Effector memory CD4-positive, alpha-beta T cell (primary cell): ENCODE measurements at regions not wholly inside any gene's neighbourhood (a gene's known extent, or its start where the extent isn't known, plus 50 kb on each side); places are given as distances from the start of the nearest gene placed in this dataset.

Source experiments
- DNase-seq, 3 donors: peaks; one replicate each; pipeline ENCODE4 v3.0.0-alpha.2; 2020
- H3K27ac ChIP-seq: 2 replicates; pipeline ENCODE4 v1.7.0; 2013; ENCODE audit warnings: mild to moderate bottlenecking, low read length, moderate library complexity; ENCODE audit not compliant: insufficient read depth, poor library complexity, severe bottlenecking
- H3K27me3 ChIP-seq: replicated peaks from 2 replicates; pipeline ENCODE4 v1.7.0; 2013; ENCODE audit warnings: mild to moderate bottlenecking, low read length; ENCODE audit not compliant: insufficient read depth, control insufficient read depth, poor library complexity, severe bottlenecking
- H3K36me3 ChIP-seq: 2 replicates; pipeline ENCODE4 v1.7.0; 2013; ENCODE audit warnings: mild to moderate bottlenecking, low read length, moderate library complexity; ENCODE audit not compliant: control insufficient read depth, insufficient read depth
- H3K4me1 ChIP-seq: 2 replicates; pipeline ENCODE4 v1.7.0; 2013; ENCODE audit warnings: low read length, mild to moderate bottlenecking; ENCODE audit not compliant: control insufficient read depth, insufficient read depth, poor library complexity, severe bottlenecking
- H3K4me3 ChIP-seq: 2 replicates; pipeline ENCODE4 v1.7.0; 2013; ENCODE audit warnings: low read length, low read depth, mild to moderate bottlenecking; ENCODE audit not compliant: insufficient read depth, poor library complexity, severe bottlenecking
- H3K9me3 ChIP-seq: 2 replicates; pipeline ENCODE4 v1.7.0; 2013; ENCODE audit warnings: mild to moderate bottlenecking, low read length, moderate library complexity; ENCODE audit not compliant: control insufficient read depth

DNA sequence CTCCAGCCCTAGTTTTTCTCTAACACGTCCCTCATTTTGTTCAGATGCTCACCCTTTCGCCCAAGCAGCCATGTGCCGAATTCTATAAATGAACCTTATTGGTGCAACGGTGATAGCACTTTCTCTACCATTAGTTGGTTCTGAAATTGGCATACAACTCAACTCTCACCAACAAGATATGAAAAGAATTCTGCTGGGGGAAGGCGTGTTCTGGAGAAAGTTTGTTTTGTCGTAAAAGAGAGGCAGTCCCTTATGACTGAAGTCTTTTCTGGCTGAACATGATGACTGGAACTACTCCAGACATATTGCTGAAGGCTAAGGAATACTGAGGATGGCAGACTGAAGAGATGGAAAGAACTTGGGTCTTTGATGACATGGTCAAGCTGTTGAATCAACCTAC, 91.8 kb upstream of the UBE2E2 start:
- no peaks in the 10 kb centered on the region for H3K27me3 ChIP-seq
- H3K4me3 ChIP-seq = no peak overlapping the region
- no peaks in the 10 kb centered on the region for H3K9me3 ChIP-seq
- no peak for DNase-seq
- H3K36me3 ChIP-seq = no peaks in the 10 kb centered on the region
- no peaks in the 10 kb centered on the region for H3K4me1 ChIP-seq
- H3K27ac ChIP-seq = no peak overlapping the region

DNA sequence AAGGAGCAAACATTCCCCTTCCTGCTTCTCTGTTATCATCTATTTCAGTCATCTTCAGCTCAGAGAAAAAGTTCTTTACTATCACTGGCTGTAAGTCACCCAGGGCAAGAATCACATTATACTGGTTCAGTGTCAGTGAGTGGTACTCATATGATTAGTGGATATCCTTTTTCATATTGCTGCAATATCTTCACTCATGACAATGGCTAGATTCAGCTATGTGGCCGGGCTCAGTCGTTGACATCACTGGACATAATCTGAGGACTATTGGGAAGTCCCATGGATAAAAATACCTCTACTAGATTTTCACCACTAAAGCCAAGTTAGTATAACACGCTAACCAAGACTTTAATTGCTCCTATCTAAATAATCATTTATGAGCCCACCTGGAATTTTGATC, 91.3 kb upstream of the UBE2E2 start:
- H3K27me3 ChIP-seq = no peaks in the 10 kb centered on the region
- H3K4me1 ChIP-seq = no peaks in the 10 kb centered on the region
- no peak overlapping the region for H3K4me3 ChIP-seq
- no peaks in the 10 kb centered on the region for H3K36me3 ChIP-seq
- no peak overlapping the region for H3K27ac ChIP-seq
- no peaks in the 10 kb centered on the region for H3K9me3 ChIP-seq
- no peak for DNase-seq

DNA sequence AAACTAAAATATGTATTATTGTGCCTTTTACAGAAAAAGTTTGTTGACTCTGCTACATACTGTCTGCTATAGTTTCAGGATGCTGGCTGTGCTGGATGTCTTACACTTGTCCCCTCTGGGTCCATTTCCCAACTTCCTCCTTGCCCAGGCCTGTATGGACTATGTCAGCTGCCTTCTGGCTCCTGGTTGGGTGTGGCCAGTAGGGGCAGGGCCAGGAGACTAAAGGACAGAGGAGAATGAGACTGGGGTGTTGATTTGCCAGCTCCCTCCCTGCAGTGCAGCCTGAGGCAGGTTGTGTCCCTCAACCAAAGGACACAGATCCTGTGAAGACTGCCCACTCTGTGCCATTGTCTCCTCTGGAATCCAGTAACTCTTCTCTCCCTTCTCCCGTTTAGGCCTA, 90.6 kb upstream of the UBE2E2 start:
- H3K27me3 ChIP-seq = no peaks in the 10 kb centered on the region
- H3K36me3 ChIP-seq = no peaks in the 10 kb centered on the region
- DNase-seq = no peak
- no peaks in the 10 kb centered on the region for H3K4me1 ChIP-seq
- no peak overlapping the region for H3K4me3 ChIP-seq
- no peaks in the 10 kb centered on the region for H3K9me3 ChIP-seq
- H3K27ac ChIP-seq = no peak overlapping the region

DNA sequence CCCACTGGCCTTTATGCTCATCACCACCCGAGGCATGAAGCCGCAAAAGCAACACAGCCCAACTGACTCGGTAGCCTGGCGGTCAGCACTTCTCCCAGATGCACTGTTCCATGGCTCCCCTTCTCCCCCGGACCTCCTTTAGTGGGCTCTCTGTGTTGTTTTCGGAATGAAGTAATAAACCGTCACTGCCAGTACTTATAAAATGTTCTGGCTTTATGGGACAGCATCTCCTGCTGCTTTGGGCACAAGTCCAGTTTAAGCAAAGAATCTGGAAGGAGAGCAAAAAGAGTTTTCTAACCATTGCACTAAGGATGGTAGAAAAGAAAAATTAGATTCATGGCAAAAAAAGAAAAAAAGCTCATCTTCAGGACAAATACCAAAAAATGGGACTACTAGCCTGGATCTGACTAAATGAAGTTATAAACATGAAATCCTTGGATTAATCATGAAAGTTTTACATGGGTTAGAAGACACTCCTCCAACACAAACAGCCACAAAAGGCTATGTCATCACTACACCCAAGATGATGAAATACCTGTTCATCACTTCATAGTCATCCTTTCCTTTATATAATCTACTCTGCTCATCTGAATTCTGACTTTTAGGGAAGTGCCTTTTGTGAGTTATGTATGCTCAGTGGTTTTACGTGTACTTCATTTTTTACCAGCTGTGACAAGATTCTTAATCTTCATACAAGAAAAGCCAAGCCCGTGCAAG, 89.5 kb upstream of the UBE2E2 start:
- H3K4me1 ChIP-seq = no peaks in the 10 kb centered on the region
- DNase-seq = no peak
- H3K27me3 ChIP-seq = no peaks in the 10 kb centered on the region
- no peak overlapping the region for H3K27ac ChIP-seq
- no peaks in the 10 kb centered on the region for H3K36me3 ChIP-seq
- no peak overlapping the region for H3K4me3 ChIP-seq
- no peaks in the 10 kb centered on the region for H3K9me3 ChIP-seq

DNA sequence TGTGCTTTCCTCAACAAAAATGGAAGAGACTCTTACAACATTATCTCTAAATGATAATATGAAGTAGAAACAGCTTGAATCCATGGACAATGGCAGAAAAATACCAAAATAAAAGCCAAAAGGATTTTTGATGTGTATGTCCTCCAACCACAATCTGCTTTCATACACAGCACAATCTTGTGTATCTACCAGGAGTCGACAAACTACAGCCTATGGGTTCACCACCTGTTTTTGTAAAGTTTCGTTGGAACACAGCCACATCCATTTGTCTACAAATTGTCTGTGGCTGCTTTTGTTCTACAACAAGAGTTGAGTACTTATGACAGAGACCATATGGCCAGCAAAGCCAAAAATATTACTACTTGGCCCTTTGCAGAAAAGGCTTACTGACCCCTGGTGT, 88.7 kb upstream of the UBE2E2 start:
- Histone ChIP-seq H3K36me3 (no peaks in the 10 kb centered on the region), H3K4me1 (no peaks in the 10 kb centered on the region), H3K4me3 (no peak overlapping the region), H3K9me3 (no peaks in the 10 kb centered on the region), H3K27me3 (no peaks in the 10 kb centered on the region), H3K27ac (no peak overlapping the region)
- DNase-seq = no peak

DNA sequence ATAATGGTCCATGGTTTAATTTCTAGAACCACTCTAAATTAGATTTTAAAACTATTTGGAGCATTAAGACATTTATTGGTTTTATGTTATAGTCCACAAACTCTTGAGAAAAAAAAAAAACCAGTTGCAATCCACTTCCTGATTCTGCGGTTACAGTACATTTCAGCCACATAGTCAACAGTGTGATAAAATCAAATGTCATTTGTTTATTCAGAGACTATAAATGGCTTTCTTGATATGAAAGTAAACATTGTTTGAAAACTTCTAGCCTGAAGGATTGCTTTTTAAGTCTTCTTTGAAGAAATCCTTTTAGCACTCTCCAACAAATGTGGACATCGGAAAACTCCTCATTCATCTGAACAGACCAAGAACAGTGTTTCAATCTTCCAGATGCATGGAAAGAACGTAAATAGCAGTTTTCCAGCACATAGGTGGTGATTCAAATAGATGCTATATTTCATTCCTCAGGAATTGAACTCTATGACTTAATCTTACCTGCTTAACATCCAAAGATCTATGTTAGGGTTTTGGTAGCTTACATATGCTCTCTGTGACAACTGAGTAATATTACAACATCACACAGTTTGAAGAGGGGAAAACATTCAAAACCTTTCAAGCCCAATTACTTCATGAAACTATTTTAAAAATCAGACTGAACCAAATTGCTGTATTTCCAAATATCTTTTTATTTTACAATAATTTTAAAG, 87.8 kb upstream of the UBE2E2 start:
- Histone ChIP-seq H3K4me3 (no peak overlapping the region), H3K27me3 (no peaks in the 10 kb centered on the region), H3K4me1 (no peaks in the 10 kb centered on the region), H3K36me3 (no peaks in the 10 kb centered on the region), H3K27ac (no peak overlapping the region), H3K9me3 (no peaks in the 10 kb centered on the region)
- no peak for DNase-seq

DNA sequence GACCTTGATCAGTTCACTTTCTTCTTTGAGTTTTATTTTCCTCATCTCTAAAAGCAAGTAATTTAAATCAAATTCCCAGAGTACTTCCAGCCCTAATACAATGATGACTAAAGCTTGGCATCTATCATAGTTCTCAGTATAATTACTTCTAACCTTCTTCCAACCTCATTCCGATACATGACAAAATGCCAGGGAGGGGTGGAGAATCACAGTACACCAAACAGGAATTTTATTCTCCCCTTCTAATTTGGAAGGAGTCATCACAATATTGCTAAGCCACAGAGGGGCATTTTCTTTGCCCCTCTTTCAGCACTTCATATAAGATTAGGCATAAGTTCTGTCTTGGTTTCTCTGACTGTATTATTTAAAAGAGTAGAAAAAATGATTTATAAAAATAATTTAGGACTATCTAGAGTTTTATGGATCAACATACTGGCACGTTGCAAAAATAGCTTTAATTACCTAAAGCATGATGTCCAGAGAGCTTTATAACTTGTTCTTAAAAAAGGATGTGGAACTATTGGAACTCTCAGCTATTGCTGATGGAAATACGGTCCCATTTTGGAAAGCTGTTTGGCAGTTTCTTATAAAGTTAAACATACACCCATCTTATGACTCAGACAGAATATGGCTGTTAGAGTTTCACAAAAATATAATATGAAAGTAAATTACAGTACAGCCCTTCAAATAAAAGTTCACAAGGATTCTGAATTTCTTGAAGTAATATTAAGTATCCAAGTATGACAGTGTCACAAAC, 86.9 kb upstream of the UBE2E2 start:
- Histone ChIP-seq H3K27ac (no peak overlapping the region), H3K4me1 (no peaks in the 10 kb centered on the region), H3K9me3 (no peaks in the 10 kb centered on the region), H3K4me3 (no peak overlapping the region), H3K27me3 (no peaks in the 10 kb centered on the region), H3K36me3 (no peaks in the 10 kb centered on the region)
- DNase-seq = no peak

DNA sequence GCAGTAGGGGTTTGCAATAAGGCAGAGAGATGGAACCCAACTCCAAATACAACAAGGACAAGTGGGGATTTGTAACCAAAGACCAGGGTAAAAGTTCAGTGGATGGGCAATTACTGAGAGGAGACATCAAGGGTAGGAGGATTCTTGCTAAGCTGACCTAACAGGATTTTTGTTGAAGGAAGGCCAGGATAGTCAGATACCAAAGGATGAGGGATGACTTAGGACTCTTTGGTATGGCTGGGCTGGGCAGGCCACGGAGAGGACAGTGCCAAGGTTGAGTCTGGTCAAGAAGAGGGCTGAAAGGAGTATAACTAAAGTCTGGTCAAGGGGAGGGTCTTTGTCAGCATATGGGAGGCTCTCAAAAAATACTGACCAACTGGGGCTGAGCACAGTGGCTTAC, 85.3 kb upstream of the UBE2E2 start:
- no peak overlapping the region for H3K27ac ChIP-seq
- no peaks in the 10 kb centered on the region for H3K27me3 ChIP-seq
- no peak for DNase-seq
- H3K4me3 ChIP-seq = no peak overlapping the region
- H3K9me3 ChIP-seq = no peaks in the 10 kb centered on the region
- no peaks in the 10 kb centered on the region for H3K36me3 ChIP-seq
- H3K4me1 ChIP-seq = no peaks in the 10 kb centered on the region

DNA sequence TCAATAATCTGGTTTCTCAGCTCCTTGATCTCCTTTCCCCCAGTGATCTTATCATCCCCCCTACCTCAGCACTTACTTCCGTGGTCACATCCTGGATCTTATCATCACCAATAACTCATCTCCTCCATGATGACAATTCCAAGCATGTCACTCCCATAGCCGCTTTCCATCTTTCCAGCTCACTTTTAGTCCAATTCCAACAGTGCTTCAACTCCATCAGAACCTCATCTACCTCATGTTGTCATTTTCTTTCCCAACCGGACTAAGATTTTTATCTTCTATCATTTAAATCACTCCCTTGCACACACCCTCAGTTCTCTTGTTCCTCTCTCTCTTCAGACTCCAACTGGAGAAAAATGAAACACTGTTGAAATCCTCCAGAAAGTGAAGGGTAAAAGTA, 75.9 kb upstream of the UBE2E2 start:
- no peaks in the 10 kb centered on the region for H3K4me1 ChIP-seq
- H3K27ac ChIP-seq = no peak overlapping the region
- no peaks in the 10 kb centered on the region for H3K9me3 ChIP-seq
- no peak for DNase-seq
- H3K36me3 ChIP-seq = no peaks in the 10 kb centered on the region
- no peaks in the 10 kb centered on the region for H3K27me3 ChIP-seq
- H3K4me3 ChIP-seq = no peak overlapping the region

DNA sequence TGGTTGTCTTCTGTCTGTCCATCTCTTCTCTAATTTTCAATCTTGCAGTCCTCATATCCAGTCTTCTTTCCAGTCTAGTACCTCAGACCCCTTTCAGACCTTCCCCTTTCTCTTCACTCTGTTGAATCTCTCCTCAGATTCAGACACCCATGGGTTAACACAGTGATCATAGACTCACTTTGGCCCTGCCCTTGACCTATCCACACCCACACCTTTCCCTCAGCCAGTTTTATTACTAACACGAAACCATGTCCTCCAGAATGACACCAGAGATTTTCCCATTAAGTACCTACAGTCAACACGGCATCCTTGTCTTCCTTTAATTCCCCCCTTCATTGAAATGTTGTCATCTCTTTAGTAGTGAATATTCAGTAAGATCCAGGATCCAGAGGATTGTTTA, 74.5 kb upstream of the UBE2E2 start:
- Histone ChIP-seq H3K9me3 (no peaks in the 10 kb centered on the region), H3K4me3 (no peak overlapping the region), H3K36me3 (no peaks in the 10 kb centered on the region), H3K27me3 (no peaks in the 10 kb centered on the region), H3K27ac (no peak overlapping the region), H3K4me1 (no peaks in the 10 kb centered on the region)
- DNase-seq = no peak
